PC-9 (cell line): ENCODE measurements at regions not wholly inside any gene's neighbourhood (a gene's known extent, or its start where the extent isn't known, plus 50 kb on each side); places are given as distances from the start of the nearest gene placed in this dataset.

Experiments
- BruUV-seq: library from RNA; stranded (reverse); fragments of 400-500 nt; replicated peaks from 2 replicates; lab custom pipeline; 2021; lab: Mats Ljungman, UMichigan
- CTCF ChIA-PET: fragments of 300-600 bp; sonication (Branson Sonifier 250); formaldehyde crosslinking; loops from one replicate; lab custom pipeline; 2022; ENCODE audit warnings: antibody characterized with exemption; lab: Charles Lee
- POLR2A ChIA-PET: fragments of 300-600 bp; sonication (Branson Sonifier 250); formaldehyde crosslinking; loops from one replicate; lab custom pipeline; 2022; ENCODE audit warnings: antibody characterized with exemption; ENCODE audit not compliant: unreplicated experiment; lab: Charles Lee
- DNase-seq, 2 experiments: peaks; one replicate each; pipeline versions ENCODE4 v3.0.0 to v3.0.0-alpha.2; 2015 to 2022; ENCODE audit warnings: mixed read lengths in 1 of 2
- H2AFZ ChIP-seq: fragments of 200-600 bp; sonication (generic); 2 replicates; pipeline ENCODE4 v1.8.1; 2017; ENCODE audit warnings: antibody characterized with exemption
- H3F3A ChIP-seq: fragments of 200-600 bp; sonication (generic); 2 replicates; pipeline ENCODE4 v1.8.1; 2017; ENCODE audit warnings: antibody characterized with exemption, mild to moderate bottlenecking, low read depth; ENCODE audit not compliant: insufficient read depth
- H3K27ac ChIP-seq: fragments of 200-600 bp; sonication (generic); 2 replicates; pipeline ENCODE4 v1.6.1; 2016; ENCODE audit warnings: mixed run types
- H3K27me3 ChIP-seq: fragments of 200-600 bp; sonication (generic); 2 replicates; pipeline ENCODE4 v1.6.1; 2016; ENCODE audit warnings: low read depth, mixed run types; ENCODE audit not compliant: insufficient read depth
- H3K36me3 ChIP-seq: fragments of 200-600 bp; sonication (generic); 2 replicates; pipeline ENCODE4 v1.6.1; 2016; ENCODE audit warnings: low read depth, mixed run types
- H3K4me1 ChIP-seq: fragments of 200-600 bp; sonication (generic); replicated peaks from 2 replicates; pipeline ENCODE4 v1.6.1; 2016; ENCODE audit warnings: mixed run types; ENCODE audit not compliant: insufficient read depth
- H3K4me2 ChIP-seq: fragments of 200-600 bp; sonication (generic); 2 replicates; pipeline ENCODE4 v1.6.1; 2017; ENCODE audit warnings: mixed run types
- H3K4me3 ChIP-seq: fragments of 200-600 bp; sonication (generic); 2 replicates; pipeline ENCODE4 v1.6.1; 2016; ENCODE audit warnings: mixed run types
- H3K79me2 ChIP-seq: fragments of 200-600 bp; sonication (generic); 2 replicates; pipeline ENCODE4 v1.6.1; 2017; ENCODE audit warnings: low read depth, mixed run types
- H3K9me2 ChIP-seq: fragments of 200-600 bp; sonication (generic); 2 replicates; pipeline ENCODE4 v1.8.1; 2017; ENCODE audit warnings: mild to moderate bottlenecking; ENCODE audit not compliant: insufficient read depth
- H3K9me3 ChIP-seq: fragments of 200-600 bp; sonication (generic); 2 replicates; pipeline ENCODE4 v1.8.1; 2016; ENCODE audit warnings: low read depth; ENCODE audit not compliant: insufficient read depth
- H4K20me1 ChIP-seq: fragments of 200-600 bp; sonication (generic); 2 replicates; pipeline ENCODE4 v1.8.1; 2017; ENCODE audit not compliant: insufficient read depth
- EZH2 ChIP-seq: fragments of 200-600 bp; sonication (generic); IDR thresholded peaks from 2 replicates; pipeline ENCODE4 v1.8.0; 2017; ENCODE audit warnings: antibody characterized with exemption, low read depth
- intact Hi-C: fragments of 100-400 bp; cut with micrococcal nuclease; formaldehyde crosslinking; loops from one replicate; pipeline ENCODE4 v1.10.0; 2022; ENCODE audit not compliant: unreplicated experiment
- TF ChIP-seq, protein P1 (sequence below): fragments of 200-600 bp; sonication (generic); conservative IDR thresholded peaks from 2 replicates; pipeline ENCODE4 v1.6.1; 2017; ENCODE audit warnings: mixed run types, antibody characterized with exemption, mild to moderate bottlenecking, moderate library complexity

- Histone ChIP-seq H3K79me2 (no peaks in the 10 kb centered on the region), H2AFZ (no peak overlapping the region), H4K20me1 (no peaks in the 10 kb centered on the region), H3K9me2 (no peaks in the 10 kb centered on the region), H3K4me3 (no peak overlapping the region), H3K36me3 (no peaks in the 10 kb centered on the region), H3K27ac (no peak overlapping the region), H3K27me3 (no peaks in the 10 kb centered on the region), H3K4me1 (peaks cover 8% of the 10 kb centered on the region; the same call in 1 of the 2 replicates), H3K4me2 (no peak overlapping the region), H3F3A (no peaks in the 10 kb centered on the region), H3K9me3 (no peaks in the 10 kb centered on the region)
- ChIA-PET POLR2A (no interaction called here), CTCF (no interaction called here)
- no peak for DNase-seq
- intact Hi-C loops, result loop anchor here (2.0 to 5.0 kb wide), 3 partner anchors 317 to 707 kb away; no protein-coding TSS in a partner anchor
- TF ChIP-seq, protein P1, sequence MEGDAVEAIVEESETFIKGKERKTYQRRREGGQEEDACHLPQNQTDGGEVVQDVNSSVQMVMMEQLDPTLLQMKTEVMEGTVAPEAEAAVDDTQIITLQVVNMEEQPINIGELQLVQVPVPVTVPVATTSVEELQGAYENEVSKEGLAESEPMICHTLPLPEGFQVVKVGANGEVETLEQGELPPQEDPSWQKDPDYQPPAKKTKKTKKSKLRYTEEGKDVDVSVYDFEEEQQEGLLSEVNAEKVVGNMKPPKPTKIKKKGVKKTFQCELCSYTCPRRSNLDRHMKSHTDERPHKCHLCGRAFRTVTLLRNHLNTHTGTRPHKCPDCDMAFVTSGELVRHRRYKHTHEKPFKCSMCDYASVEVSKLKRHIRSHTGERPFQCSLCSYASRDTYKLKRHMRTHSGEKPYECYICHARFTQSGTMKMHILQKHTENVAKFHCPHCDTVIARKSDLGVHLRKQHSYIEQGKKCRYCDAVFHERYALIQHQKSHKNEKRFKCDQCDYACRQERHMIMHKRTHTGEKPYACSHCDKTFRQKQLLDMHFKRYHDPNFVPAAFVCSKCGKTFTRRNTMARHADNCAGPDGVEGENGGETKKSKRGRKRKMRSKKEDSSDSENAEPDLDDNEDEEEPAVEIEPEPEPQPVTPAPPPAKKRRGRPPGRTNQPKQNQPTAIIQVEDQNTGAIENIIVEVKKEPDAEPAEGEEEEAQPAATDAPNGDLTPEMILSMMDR, result no peak
- TF ChIP-seq EZH2, result no peak
- BruUV-seq, result no TSS peak
These were observed 87.0 kb upstream of the ZNF280D start for GRCh38 chr15:56820333-56820732.

GRCh38 chr15:56817321-56818080, 84.2 kb upstream of the ZNF280D start:
- H2AFZ ChIP-seq, result no peak overlapping the region
- BruUV-seq, result no TSS peak
- ChIA-PET POLR2A (interaction anchor here (0.5 kb wide), 1 partner anchor 33 kb away, joined by 6 read pairs; no protein-coding TSS in a partner anchor), CTCF (no interaction called here)
- no peaks in the 10 kb centered on the region for H3K27me3 ChIP-seq
- H3K9me3 ChIP-seq, result no peaks in the 10 kb centered on the region
- H4K20me1 ChIP-seq, result no peaks in the 10 kb centered on the region
- TF ChIP-seq, protein P1, result no peak
- TF ChIP-seq EZH2, result no peak
- H3F3A ChIP-seq, result no peaks in the 10 kb centered on the region
- H3K36me3 ChIP-seq, result no peaks in the 10 kb centered on the region
- no peaks in the 10 kb centered on the region for H3K79me2 ChIP-seq
- no peak overlapping the region for H3K4me3 ChIP-seq
- H3K4me2 ChIP-seq, result no peak overlapping the region
- DNase-seq, result no peak
- intact Hi-C loops, result no loop called here
- H3K27ac ChIP-seq, result no peak overlapping the region
- H3K4me1 ChIP-seq, result peaks cover 8% of the 10 kb centered on the region; the same call in 1 of the 2 replicates
- H3K9me2 ChIP-seq, result no peaks in the 10 kb centered on the region

DNA sequence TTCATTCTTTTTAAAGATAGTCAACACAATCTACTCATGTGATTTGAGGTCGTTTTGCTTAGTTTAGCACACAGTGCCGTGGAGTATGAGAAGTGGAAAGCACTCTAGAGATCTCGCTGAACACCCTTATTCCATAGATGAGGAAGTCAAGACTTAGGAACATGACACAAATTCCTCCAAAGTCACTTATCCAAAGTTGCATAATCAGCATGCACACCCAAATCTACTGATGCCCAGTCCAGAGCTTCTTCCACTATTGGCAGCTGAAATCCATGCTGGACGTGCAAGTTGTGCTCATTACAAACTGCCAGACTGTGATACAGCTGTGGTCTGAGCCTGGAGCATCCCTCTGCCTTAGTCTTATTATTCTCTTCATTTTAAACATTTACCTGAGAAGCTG, 83.5 kb upstream of the ZNF280D start:
- H3F3A ChIP-seq, result no peaks in the 10 kb centered on the region

More for the DNA sequence above, 83.5 kb upstream of the ZNF280D start:
- Histone ChIP-seq H3K4me3 (no peak overlapping the region), H2AFZ (no peak overlapping the region), H4K20me1 (no peaks in the 10 kb centered on the region), H3K4me2 (no peak overlapping the region), H3K4me1 (peaks cover 8% of the 10 kb centered on the region; the same call in 1 of the 2 replicates), H3K9me3 (no peaks in the 10 kb centered on the region), H3K9me2 (no peaks in the 10 kb centered on the region), H3K36me3 (no peaks in the 10 kb centered on the region), H3K79me2 (no peaks in the 10 kb centered on the region), H3K27ac (no peak overlapping the region), H3K27me3 (no peaks in the 10 kb centered on the region)
- TF ChIP-seq, protein P1, result no peak
- no peak for TF ChIP-seq EZH2
- no TSS peak for BruUV-seq
- intact Hi-C loops, result no loop called here
- ChIA-PET POLR2A (no interaction called here), CTCF (no interaction called here)
- DNase-seq, result no peak
